RWPE2 (cell line): ENCODE measurements at regions not wholly inside any gene's neighbourhood (a gene's known extent, or its start where the extent isn't known, plus 50 kb on each side); places are given as distances from the start of the nearest gene placed in this dataset.

ENCODE experiments used
- ATAC-seq: fragments of 200-7000 bp; cut with Tn5 transposase; 3 replicates; pipeline ENCODE4 v1.9.1; 2021; ENCODE audit warnings: low read depth
- DNase-seq: peaks from one replicate; pipeline ENCODE4 v3.0.0-alpha.2; 2020; ENCODE audit warnings: low spot score
- H3K27ac ChIP-seq: fragments of 450-650 bp; 2 replicates; pipeline ENCODE4 v1.5.1; 2017; ENCODE audit warnings: mild to moderate bottlenecking; ENCODE audit not compliant: poor library complexity, severe bottlenecking
- H3K27me3 ChIP-seq: fragments of 250-450 bp; sonication (Bioruptor Pico); 2 replicates; pipeline ENCODE4 v1.5.1; 2021; ENCODE audit warnings: mild to moderate bottlenecking, moderate library complexity; ENCODE audit not compliant: insufficient read depth, poor library complexity, severe bottlenecking
- H3K36me3 ChIP-seq: fragments of 250-450 bp; sonication (Bioruptor Pico); 2 replicates; pipeline ENCODE4 v1.5.1; 2020; ENCODE audit warnings: low read depth, mild to moderate bottlenecking, moderate library complexity
- H3K4me1 ChIP-seq: fragments of 250-450 bp; sonication (Bioruptor Pico); 2 replicates; pipeline ENCODE4 v1.5.1; 2021; ENCODE audit warnings: mild to moderate bottlenecking, moderate library complexity; ENCODE audit not compliant: insufficient read depth, poor library complexity, severe bottlenecking
- H3K4me3 ChIP-seq: fragments of 250-450 bp; sonication (Bioruptor Pico); 2 replicates; pipeline ENCODE4 v1.5.1; 2021; ENCODE audit warnings: mild to moderate bottlenecking, moderate library complexity; ENCODE audit not compliant: severe bottlenecking
- H3K9me3 ChIP-seq: fragments of 250-450 bp; sonication (Bioruptor Pico); 2 replicates; pipeline ENCODE4 v1.5.1; 2021; ENCODE audit warnings: mild to moderate bottlenecking, moderate library complexity; ENCODE audit not compliant: severe bottlenecking
- TF ChIP-seq, protein P1 (sequence below): fragments of 450-650 bp; IDR thresholded peaks from one replicate; pipeline ENCODE4 v1.5.1; 2017; ENCODE audit warnings: mild to moderate bottlenecking, moderate library complexity; ENCODE audit not compliant: poor library complexity, severe bottlenecking

DNA sequence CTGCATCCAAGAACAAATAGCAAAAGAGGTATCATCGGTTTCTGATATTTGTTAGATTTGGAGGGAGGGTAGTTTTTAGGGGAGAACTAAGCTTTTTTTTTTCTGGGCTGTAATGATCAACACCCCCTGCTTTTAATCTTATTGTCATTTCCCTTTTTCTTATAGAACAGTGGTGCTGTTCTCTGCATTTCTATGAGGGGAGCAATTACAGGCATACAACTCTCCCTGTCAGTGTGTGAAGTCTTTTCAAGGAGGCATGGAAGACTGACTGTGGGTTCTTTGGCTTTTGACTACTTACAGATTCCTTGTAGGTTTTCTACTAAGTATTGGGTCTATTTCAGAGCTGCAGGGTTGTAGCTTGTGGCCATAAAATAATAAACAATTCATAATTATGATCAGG is 632.3 kb downstream of the TFAP2B start:
- H3K27me3 ChIP-seq, result no peaks in the 10 kb centered on the region
- H3K27ac ChIP-seq, result no peak overlapping the region
- ATAC-seq (no peak), DNase-seq (no peak)
- no peak overlapping the region for H3K4me3 ChIP-seq
- TF ChIP-seq, protein P1, sequence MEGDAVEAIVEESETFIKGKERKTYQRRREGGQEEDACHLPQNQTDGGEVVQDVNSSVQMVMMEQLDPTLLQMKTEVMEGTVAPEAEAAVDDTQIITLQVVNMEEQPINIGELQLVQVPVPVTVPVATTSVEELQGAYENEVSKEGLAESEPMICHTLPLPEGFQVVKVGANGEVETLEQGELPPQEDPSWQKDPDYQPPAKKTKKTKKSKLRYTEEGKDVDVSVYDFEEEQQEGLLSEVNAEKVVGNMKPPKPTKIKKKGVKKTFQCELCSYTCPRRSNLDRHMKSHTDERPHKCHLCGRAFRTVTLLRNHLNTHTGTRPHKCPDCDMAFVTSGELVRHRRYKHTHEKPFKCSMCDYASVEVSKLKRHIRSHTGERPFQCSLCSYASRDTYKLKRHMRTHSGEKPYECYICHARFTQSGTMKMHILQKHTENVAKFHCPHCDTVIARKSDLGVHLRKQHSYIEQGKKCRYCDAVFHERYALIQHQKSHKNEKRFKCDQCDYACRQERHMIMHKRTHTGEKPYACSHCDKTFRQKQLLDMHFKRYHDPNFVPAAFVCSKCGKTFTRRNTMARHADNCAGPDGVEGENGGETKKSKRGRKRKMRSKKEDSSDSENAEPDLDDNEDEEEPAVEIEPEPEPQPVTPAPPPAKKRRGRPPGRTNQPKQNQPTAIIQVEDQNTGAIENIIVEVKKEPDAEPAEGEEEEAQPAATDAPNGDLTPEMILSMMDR, result no peak
- H3K9me3 ChIP-seq, result no peaks in the 10 kb centered on the region
- no peaks in the 10 kb centered on the region for H3K4me1 ChIP-seq
- no peaks in the 10 kb centered on the region for H3K36me3 ChIP-seq

DNA sequence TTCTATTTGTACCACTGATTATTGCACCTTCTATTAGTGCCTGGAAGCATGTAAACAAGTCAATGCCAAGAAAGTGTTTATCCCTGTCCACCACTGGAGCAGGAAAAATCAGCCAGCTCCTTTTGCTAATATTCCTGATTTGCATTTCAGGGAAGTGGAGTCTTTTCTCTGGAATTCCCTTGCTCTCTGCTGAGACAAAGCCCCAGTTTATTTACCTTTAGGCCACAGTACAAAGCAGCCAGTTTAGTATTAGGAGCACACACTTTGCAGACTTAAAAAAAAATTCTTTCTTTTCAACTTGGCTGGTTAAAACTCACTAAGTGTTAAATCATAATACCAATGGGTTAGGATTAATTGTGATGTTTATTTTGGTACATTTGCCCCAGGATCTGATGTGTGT is 631.1 kb downstream of the PKHD1 start:
- no peaks in the 10 kb centered on the region for H3K36me3 ChIP-seq
- no peak for DNase-seq
- ATAC-seq, result no peak
- no peaks in the 10 kb centered on the region for H3K4me1 ChIP-seq
- TF ChIP-seq, protein P1, result no peak
- no peak overlapping the region for H3K27ac ChIP-seq
- peaks cover 7% of the 10 kb centered on the region for H3K27me3 ChIP-seq
- no peak overlapping the region for H3K4me3 ChIP-seq
- no peaks in the 10 kb centered on the region for H3K9me3 ChIP-seq

DNA sequence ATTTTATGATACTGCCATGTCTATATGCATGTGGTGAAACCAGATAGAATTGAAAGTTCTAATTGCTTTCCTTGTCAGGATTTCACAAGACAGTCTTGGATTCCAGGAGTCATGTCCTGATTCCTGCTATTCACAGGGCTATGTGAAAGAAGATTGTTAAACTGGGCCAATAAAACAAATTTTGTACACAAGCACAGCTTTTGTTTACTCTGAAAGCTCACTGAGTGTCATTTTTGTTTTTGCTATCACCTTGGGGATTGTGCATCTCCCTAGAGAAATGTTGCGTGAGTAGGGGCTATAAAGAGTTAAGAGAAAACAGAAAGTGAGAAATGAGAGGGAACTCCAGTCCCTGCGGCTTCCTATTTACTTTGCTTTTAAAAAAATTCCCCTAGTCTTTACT is 627.5 kb downstream of the PKHD1 start:
- no peaks in the 10 kb centered on the region for H3K36me3 ChIP-seq
- H3K9me3 ChIP-seq, result no peaks in the 10 kb centered on the region
- H3K4me3 ChIP-seq, result no peak overlapping the region
- no peak for DNase-seq
- no peak for ATAC-seq
- TF ChIP-seq, protein P1, result no peak
- no peaks in the 10 kb centered on the region for H3K4me1 ChIP-seq
- no peak overlapping the region for H3K27ac ChIP-seq
- H3K27me3 ChIP-seq, result peaks cover 7% of the 10 kb centered on the region

DNA sequence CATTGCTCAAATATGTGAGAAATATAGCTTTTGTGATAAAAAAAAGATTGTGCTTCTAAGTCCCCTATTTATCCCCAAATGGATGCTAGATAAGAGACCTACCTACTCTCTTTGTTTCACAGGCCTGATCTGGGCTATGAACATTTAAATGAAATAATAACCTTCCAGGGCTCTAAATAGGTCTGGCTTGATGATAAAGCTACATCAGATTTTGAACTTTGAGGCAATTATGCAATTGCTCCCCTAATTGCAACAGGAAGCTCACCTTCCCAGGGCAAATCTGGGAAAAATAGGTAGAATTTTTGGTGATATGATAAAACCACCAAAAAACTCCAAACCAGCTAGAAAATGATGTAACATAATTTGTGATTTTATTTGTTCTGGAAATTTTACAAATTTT is 624.5 kb downstream of the PKHD1 start:
- Histone ChIP-seq H3K4me3 (no peak overlapping the region), H3K27me3 (peaks cover 7% of the 10 kb centered on the region), H3K4me1 (no peaks in the 10 kb centered on the region), H3K36me3 (no peaks in the 10 kb centered on the region), H3K27ac (no peak overlapping the region), H3K9me3 (no peaks in the 10 kb centered on the region)
- no peak for ATAC-seq
- DNase-seq, result no peak
- TF ChIP-seq, protein P1, result no peak

DNA sequence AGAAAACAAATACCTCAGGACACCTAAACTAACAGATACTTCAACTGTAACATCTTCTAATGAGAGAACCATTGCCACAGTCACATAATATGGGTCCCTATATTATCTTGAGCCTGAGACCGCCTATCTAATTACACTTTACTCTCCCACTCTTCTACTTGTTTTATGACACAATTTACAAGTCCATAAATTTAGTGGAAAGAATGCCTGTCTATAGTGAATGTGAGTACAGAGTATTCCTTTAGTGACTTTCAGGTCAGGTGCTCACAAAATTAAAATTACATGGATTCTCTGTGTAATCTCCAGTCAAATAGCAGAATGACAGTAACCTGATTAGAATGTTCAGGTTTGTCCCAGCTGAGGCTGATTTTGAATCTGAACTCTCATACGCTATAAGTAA is 624.1 kb downstream of the PKHD1 start:
- Histone ChIP-seq H3K4me3 (no peak overlapping the region), H3K9me3 (no peaks in the 10 kb centered on the region), H3K36me3 (no peaks in the 10 kb centered on the region), H3K4me1 (no peaks in the 10 kb centered on the region), H3K27me3 (peaks cover 7% of the 10 kb centered on the region), H3K27ac (no peak overlapping the region)
- DNase-seq, result no peak
- no peak for ATAC-seq
- TF ChIP-seq, protein P1, result no peak
